Uterus (tissue), 3 donors: ENCODE measurements at regions not wholly inside any gene's neighbourhood (a gene's known extent, or its start where the extent isn't known, plus 50 kb on each side); places are given as distances from the start of the nearest gene placed in this dataset.

Experiments
- DNase-seq, 2 donors: peaks; one replicate each; pipeline ENCODE4 v3.0.0-alpha.2; 2019 to 2020
- H3K27ac ChIP-seq, 2 donors: fragments of 200-600 bp; sonication (generic); 1 replicate in 1 of 2; 2 replicates in 1 of 2; pipeline ENCODE4 v1.5.1; 2016 to 2018
- H3K27me3 ChIP-seq, 2 donors: fragments of 200-600 bp; sonication (generic); one replicate each; pipeline ENCODE4 v1.5.1; 2018 to 2019; ENCODE audit warnings: control low read depth in 1 of 2
- H3K36me3 ChIP-seq, 2 donors: fragments of 200-600 bp; sonication (generic); one replicate each; pipeline ENCODE4 v1.5.1; 2019; ENCODE audit warnings: control low read depth in 1 of 2
- H3K4me1 ChIP-seq, 2 donors: fragments of 200-600 bp; sonication (generic); one replicate each; pipeline ENCODE4 v1.5.1; 2018 to 2019; ENCODE audit warnings: control low read depth in 1 of 2
- H3K4me3 ChIP-seq, 2 donors: fragments of 200-600 bp; sonication (generic); 1 replicate in 1 of 2; 2 replicates in 1 of 2; pipeline ENCODE4 v1.5.1; 2018 to 2019; ENCODE audit warnings: mild to moderate bottlenecking in 1 of 2
- H3K9me3 ChIP-seq, 2 donors: fragments of 200-600 bp; sonication (generic); one replicate each; pipeline ENCODE4 v1.5.1; 2019; ENCODE audit warnings: control low read depth in 1 of 2
- POLR2A ChIP-seq, 2 donors: fragments of 450-650 bp; IDR thresholded peaks; one replicate each; pipeline ENCODE4 v1.6.1; 2016; ENCODE audit warnings: antibody characterized with exemption in 2 of 2, mild to moderate bottlenecking in 1 of 2, moderate library complexity in 1 of 2
- intact Hi-C: fragments of 100-400 bp; cut with DNase I; formaldehyde crosslinking; loops from one replicate; pipeline ENCODE4 v1.15.1; 2023; ENCODE audit warnings: low total_unique reads
- TF ChIP-seq, protein P1 (sequence below), 4 experiments: fragments of 200-600 bp in 2 of 4; fragments of 450-650 bp in 2 of 4; sonication (generic) in 2 of 4; IDR thresholded peaks; one replicate each; pipeline ENCODE4 v1.5.1; 2016 to 2019; ENCODE audit warnings: antibody characterized with exemption in 4 of 4, mild to moderate bottlenecking in 2 of 4, moderate library complexity in 1 of 4
- donor health status: DM: yes; HTN: yes; CAD: no.

GRCh38 chr2:38232454-38232853 is 144.6 kb downstream of the ATL2 start:
- Histone ChIP-seq H3K4me3 (no peak overlapping the region), H3K27me3 (no peaks in the 10 kb centered on the region), H3K36me3 (no peaks in the 10 kb centered on the region), H3K27ac (peak overlapping the region; percentile 68 to 77), H3K9me3 (no peaks in the 10 kb centered on the region), H3K4me1 (peaks cover 0 to 3% of the 10 kb centered on the region in 2 donors)
- DNase-seq = no peak
- TF ChIP-seq, protein P1, sequence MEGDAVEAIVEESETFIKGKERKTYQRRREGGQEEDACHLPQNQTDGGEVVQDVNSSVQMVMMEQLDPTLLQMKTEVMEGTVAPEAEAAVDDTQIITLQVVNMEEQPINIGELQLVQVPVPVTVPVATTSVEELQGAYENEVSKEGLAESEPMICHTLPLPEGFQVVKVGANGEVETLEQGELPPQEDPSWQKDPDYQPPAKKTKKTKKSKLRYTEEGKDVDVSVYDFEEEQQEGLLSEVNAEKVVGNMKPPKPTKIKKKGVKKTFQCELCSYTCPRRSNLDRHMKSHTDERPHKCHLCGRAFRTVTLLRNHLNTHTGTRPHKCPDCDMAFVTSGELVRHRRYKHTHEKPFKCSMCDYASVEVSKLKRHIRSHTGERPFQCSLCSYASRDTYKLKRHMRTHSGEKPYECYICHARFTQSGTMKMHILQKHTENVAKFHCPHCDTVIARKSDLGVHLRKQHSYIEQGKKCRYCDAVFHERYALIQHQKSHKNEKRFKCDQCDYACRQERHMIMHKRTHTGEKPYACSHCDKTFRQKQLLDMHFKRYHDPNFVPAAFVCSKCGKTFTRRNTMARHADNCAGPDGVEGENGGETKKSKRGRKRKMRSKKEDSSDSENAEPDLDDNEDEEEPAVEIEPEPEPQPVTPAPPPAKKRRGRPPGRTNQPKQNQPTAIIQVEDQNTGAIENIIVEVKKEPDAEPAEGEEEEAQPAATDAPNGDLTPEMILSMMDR (IDR thresholded peaks at IDR 0.05) = no peak
- no peak for TF ChIP-seq POLR2A (IDR thresholded peaks at IDR 0.05)
- intact Hi-C loops = no loop called here

DNA sequence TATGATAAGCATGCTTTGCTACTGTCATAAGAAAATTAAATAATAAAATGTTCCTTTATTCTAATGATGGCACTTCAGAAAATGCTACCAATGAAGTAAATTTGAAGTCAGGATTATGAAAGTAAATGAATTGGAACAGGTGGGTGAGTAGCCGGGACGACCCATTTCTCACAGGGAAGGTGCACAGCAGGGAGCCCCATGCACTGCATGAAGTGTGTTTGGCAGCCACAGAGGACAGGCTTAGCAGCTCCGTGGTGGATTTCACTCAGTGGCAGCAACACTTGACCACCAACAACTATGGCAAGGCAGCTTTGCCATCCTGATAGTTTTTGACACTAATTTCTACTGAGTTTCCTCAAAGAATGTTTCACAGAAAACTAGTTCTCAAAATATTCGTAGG is 146.3 kb downstream of the ATL2 start:
- no peaks in the 10 kb centered on the region for H3K9me3 ChIP-seq
- no peaks in the 10 kb centered on the region for H3K27me3 ChIP-seq
- H3K4me3 ChIP-seq = no peak overlapping the region
- no peak for TF ChIP-seq POLR2A (IDR thresholded peaks at IDR 0.05)
- TF ChIP-seq, protein P1 (IDR thresholded peaks at IDR 0.05) = no peak
- peaks cover 0 to 3% of the 10 kb centered on the region in 2 donors for H3K4me1 ChIP-seq
- no peak overlapping the region for H3K27ac ChIP-seq
- H3K36me3 ChIP-seq = no peaks in the 10 kb centered on the region
- no peak for DNase-seq
- intact Hi-C loops = no loop called here

GRCh38 chr2:38228753-38229152 is 148.3 kb downstream of the ATL2 start:
- no peaks in the 10 kb centered on the region for H3K9me3 ChIP-seq
- H3K36me3 ChIP-seq = no peaks in the 10 kb centered on the region
- TF ChIP-seq, protein P1 (IDR thresholded peaks at IDR 0.05) = no peak
- TF ChIP-seq POLR2A (IDR thresholded peaks at IDR 0.05) = no peak
- peaks cover 0 to 2% of the 10 kb centered on the region in 2 donors for H3K4me1 ChIP-seq
- H3K27ac ChIP-seq = no peak overlapping the region
- intact Hi-C loops = no loop called here
- no peak for DNase-seq
- no peaks in the 10 kb centered on the region for H3K27me3 ChIP-seq
- H3K4me3 ChIP-seq = no peak overlapping the region

- no peak for DNase-seq
- no peak overlapping the region for H3K27ac ChIP-seq
- TF ChIP-seq, protein P1 (IDR thresholded peaks at IDR 0.05) = no peak
- TF ChIP-seq POLR2A (IDR thresholded peaks at IDR 0.05) = no peak
- no peaks in the 10 kb centered on the region for H3K9me3 ChIP-seq
- intact Hi-C loops = no loop called here
- no peaks in the 10 kb centered on the region for H3K4me1 ChIP-seq
- no peaks in the 10 kb centered on the region for H3K27me3 ChIP-seq
- H3K36me3 ChIP-seq = no peaks in the 10 kb centered on the region
- H3K4me3 ChIP-seq = no peak overlapping the region
These were observed 149.0 kb upstream of the CYP1B1 start for GRCh38 chr2:38224821-38225437.

GRCh38 chr2:38224181-38224580 is 148.2 kb upstream of the CYP1B1 start:
- TF ChIP-seq, protein P1 (IDR thresholded peaks at IDR 0.05) = no peak
- no peak for TF ChIP-seq POLR2A (IDR thresholded peaks at IDR 0.05)
- DNase-seq = no peak

More at GRCh38 chr2:38224181-38224580, 148.2 kb upstream of the CYP1B1 start:
- no peaks in the 10 kb centered on the region for H3K4me1 ChIP-seq
- H3K27ac ChIP-seq = no peak overlapping the region
- no peaks in the 10 kb centered on the region for H3K27me3 ChIP-seq
- no peaks in the 10 kb centered on the region for H3K9me3 ChIP-seq
- H3K36me3 ChIP-seq = no peaks in the 10 kb centered on the region
- intact Hi-C loops = no loop called here
- H3K4me3 ChIP-seq = no peak overlapping the region
